Activated naive CD8-positive, alpha-beta T cell treated with anti-CD3 and anti-CD28 coated beads, Interleukin-2, amount 10 ng/mL, durations not matched to agents 7 days and 5 days (primary cell): ENCODE measurements at regions not wholly inside any gene's neighbourhood (a gene's known extent, or its start where the extent isn't known, plus 50 kb on each side); places are given as distances from the start of the nearest gene placed in this dataset.

Experiments
- ATAC-seq: fragments of 150-1000 bp; cut with Tn5 transposase; one replicate; pipeline ENCODE4 v1.10.0; 2021; ENCODE audit warnings: low read depth, moderate library complexity
- POLR2A ChIA-PET: fragments of 350-600 bp; sonication (Branson Sonifier 250); formaldehyde crosslinking; loops from one replicate; lab custom pipeline; 2021; ENCODE audit warnings: antibody characterized with exemption; lab: Charles Lee
- DNase-seq: peaks from one replicate; pipeline ENCODE4 v3.0.0; 2021
- H3K27ac Mint-ChIP-seq: one replicate; pipeline ENCODE4 v1.8.0; 2022; ENCODE audit warnings: mild to moderate bottlenecking, mixed read lengths
- H3K27me3 Mint-ChIP-seq: one replicate; pipeline ENCODE4 v1.8.0; 2022; ENCODE audit warnings: mild to moderate bottlenecking, moderate library complexity, mixed read lengths
- H3K36me3 Mint-ChIP-seq: one replicate; pipeline ENCODE4 v1.8.0; 2021; ENCODE audit warnings: mild to moderate bottlenecking, mixed read lengths
- H3K4me1 Mint-ChIP-seq: one replicate; pipeline ENCODE4 v1.8.0; 2021; ENCODE audit warnings: mixed read lengths
- H3K4me3 Mint-ChIP-seq: one replicate; pipeline ENCODE4 v1.8.0; 2022; ENCODE audit warnings: mild to moderate bottlenecking, moderate library complexity, mixed read lengths
- H3K9me3 Mint-ChIP-seq: one replicate; pipeline ENCODE4 v1.8.0; 2021; ENCODE audit warnings: mixed read lengths

GRCh38 chr21:38899277-38899947, 93.7 kb downstream of the ETS2 start:
- Mint-ChIP-seq H3K4me3 (no peak overlapping the region), H3K27me3 (peaks cover 9% of the 10 kb centered on the region), H3K27ac (no peak overlapping the region), H3K4me1 (no peaks in the 10 kb centered on the region), H3K36me3 (no peaks in the 10 kb centered on the region), H3K9me3 (peaks cover 5% of the 10 kb centered on the region)
- POLR2A ChIA-PET = no interaction called here
- DNase-seq (no peak), ATAC-seq (no peak)

- H3K27ac Mint-ChIP-seq = no peak overlapping the region
- no peak overlapping the region for H3K4me3 Mint-ChIP-seq
- no peaks in the 10 kb centered on the region for H3K36me3 Mint-ChIP-seq
- DNase-seq (no peak), ATAC-seq (no peak)
- peaks cover 9% of the 10 kb centered on the region for H3K27me3 Mint-ChIP-seq
- POLR2A ChIA-PET = no interaction called here
- peaks cover 5% of the 10 kb centered on the region for H3K9me3 Mint-ChIP-seq
- no peaks in the 10 kb centered on the region for H3K4me1 Mint-ChIP-seq
Measured at GRCh38 chr21:38898422-38899096, 92.8 kb downstream of the ETS2 start.

GRCh38 chr21:38897532-38898421, 92.0 kb downstream of the ETS2 start:
- H3K4me1 Mint-ChIP-seq = no peaks in the 10 kb centered on the region
- peaks cover 4% of the 10 kb centered on the region for H3K9me3 Mint-ChIP-seq
- H3K36me3 Mint-ChIP-seq = no peaks in the 10 kb centered on the region
- H3K4me3 Mint-ChIP-seq = no peak overlapping the region
- peaks cover 9% of the 10 kb centered on the region for H3K27me3 Mint-ChIP-seq
- H3K27ac Mint-ChIP-seq = no peak overlapping the region
- DNase-seq (no peak), ATAC-seq (no peak)
- POLR2A ChIA-PET = no interaction called here

- POLR2A ChIA-PET = no interaction called here
- Mint-ChIP-seq H3K4me3 (no peak overlapping the region), H3K36me3 (no peaks in the 10 kb centered on the region), H3K27me3 (peaks cover 10% of the 10 kb centered on the region), H3K27ac (no peak overlapping the region), H3K4me1 (no peaks in the 10 kb centered on the region), H3K9me3 (peaks cover 2% of the 10 kb centered on the region)
- ATAC-seq = no peak
- DNase-seq = no peak
Measured at GRCh38 chr21:38894899-38895298, 89.2 kb downstream of the ETS2 start.

GRCh38 chr21:38888991-38889561, 83.3 kb downstream of the ETS2 start:
- no peaks in the 10 kb centered on the region for H3K4me1 Mint-ChIP-seq
- no peak overlapping the region for H3K4me3 Mint-ChIP-seq
- no peaks in the 10 kb centered on the region for H3K36me3 Mint-ChIP-seq
- DNase-seq = no peak
- peaks cover 2% of the 10 kb centered on the region for H3K27me3 Mint-ChIP-seq
- ATAC-seq = no peak
- peaks cover 12% of the 10 kb centered on the region for H3K9me3 Mint-ChIP-seq
- H3K27ac Mint-ChIP-seq = no peak overlapping the region
- POLR2A ChIA-PET = no interaction called here

GRCh38 chr21:38887749-38888148, 82.0 kb downstream of the ETS2 start:
- POLR2A ChIA-PET = no interaction called here
- DNase-seq (no peak), ATAC-seq (no peak)
- Mint-ChIP-seq H3K4me3 (no peak overlapping the region), H3K9me3 (peaks cover 15% of the 10 kb centered on the region), H3K27me3 (peaks cover 2% of the 10 kb centered on the region), H3K27ac (no peak overlapping the region), H3K4me1 (no peaks in the 10 kb centered on the region), H3K36me3 (no peaks in the 10 kb centered on the region)

GRCh38 chr21:38887062-38887686, 81.4 kb downstream of the ETS2 start:
- H3K9me3 Mint-ChIP-seq = peaks cover 15% of the 10 kb centered on the region
- H3K27me3 Mint-ChIP-seq = peaks cover 2% of the 10 kb centered on the region

GRCh38 chr21:38885909-38886308, 80.2 kb downstream of the ETS2 start:
- no peaks in the 10 kb centered on the region for H3K36me3 Mint-ChIP-seq
- H3K4me1 Mint-ChIP-seq = no peaks in the 10 kb centered on the region
- no peak for ATAC-seq
- no peak overlapping the region for H3K4me3 Mint-ChIP-seq
- POLR2A ChIA-PET = no interaction called here
- peaks cover 2% of the 10 kb centered on the region for H3K27me3 Mint-ChIP-seq
- H3K27ac Mint-ChIP-seq = no peak overlapping the region
- DNase-seq = no peak
- H3K9me3 Mint-ChIP-seq = peaks cover 17% of the 10 kb centered on the region

More at GRCh38 chr21:38887062-38887686, 81.4 kb downstream of the ETS2 start:
- no peaks in the 10 kb centered on the region for H3K4me1 Mint-ChIP-seq
- H3K36me3 Mint-ChIP-seq = no peaks in the 10 kb centered on the region
- H3K4me3 Mint-ChIP-seq = no peak overlapping the region
- H3K27ac Mint-ChIP-seq = no peak overlapping the region
- POLR2A ChIA-PET = no interaction called here
- DNase-seq (no peak), ATAC-seq (no peak)

- peaks cover 3% of the 10 kb centered on the region for H3K27me3 Mint-ChIP-seq
- H3K4me3 Mint-ChIP-seq = no peak overlapping the region
- no peak for ATAC-seq
- H3K9me3 Mint-ChIP-seq = peaks cover 17% of the 10 kb centered on the region
- DNase-seq = no peak
- no peaks in the 10 kb centered on the region for H3K4me1 Mint-ChIP-seq
- POLR2A ChIA-PET = no interaction called here
- H3K36me3 Mint-ChIP-seq = no peaks in the 10 kb centered on the region
- H3K27ac Mint-ChIP-seq = no peak overlapping the region
Measured at GRCh38 chr21:38884440-38884839, 78.7 kb downstream of the ETS2 start.

GRCh38 chr21:38883142-38883541, 77.4 kb downstream of the ETS2 start:
- Mint-ChIP-seq H3K27ac (no peak overlapping the region), H3K27me3 (peaks cover 3% of the 10 kb centered on the region), H3K9me3 (peaks cover 16% of the 10 kb centered on the region), H3K36me3 (no peaks in the 10 kb centered on the region), H3K4me1 (no peaks in the 10 kb centered on the region), H3K4me3 (no peak overlapping the region)
- DNase-seq = no peak
- POLR2A ChIA-PET = no interaction called here
- no peak for ATAC-seq

GRCh38 chr21:38881131-38881530, 75.4 kb downstream of the ETS2 start:
- peaks cover 7% of the 10 kb centered on the region for H3K9me3 Mint-ChIP-seq
- ATAC-seq (no peak), DNase-seq (no peak)
- H3K27me3 Mint-ChIP-seq = peaks cover 3% of the 10 kb centered on the region
- H3K4me1 Mint-ChIP-seq = no peaks in the 10 kb centered on the region
- no peak overlapping the region for H3K27ac Mint-ChIP-seq
- no peak overlapping the region for H3K4me3 Mint-ChIP-seq
- no peaks in the 10 kb centered on the region for H3K36me3 Mint-ChIP-seq
- POLR2A ChIA-PET = no interaction called here

- no peak for DNase-seq
- Mint-ChIP-seq H3K27ac (no peak overlapping the region), H3K9me3 (peaks cover 5% of the 10 kb centered on the region), H3K4me1 (no peaks in the 10 kb centered on the region), H3K27me3 (peaks cover 3% of the 10 kb centered on the region), H3K36me3 (no peaks in the 10 kb centered on the region), H3K4me3 (no peak overlapping the region)
- ATAC-seq = no peak
- POLR2A ChIA-PET = no interaction called here
Measured at GRCh38 chr21:38880577-38880966, 74.8 kb downstream of the ETS2 start.
